ENCODE measurements at regions not wholly inside any gene's neighbourhood (a gene's known extent, or its start where the extent isn't known, plus 50 kb on each side); places are given as distances from the start of the nearest gene placed in this dataset.

DNA sequence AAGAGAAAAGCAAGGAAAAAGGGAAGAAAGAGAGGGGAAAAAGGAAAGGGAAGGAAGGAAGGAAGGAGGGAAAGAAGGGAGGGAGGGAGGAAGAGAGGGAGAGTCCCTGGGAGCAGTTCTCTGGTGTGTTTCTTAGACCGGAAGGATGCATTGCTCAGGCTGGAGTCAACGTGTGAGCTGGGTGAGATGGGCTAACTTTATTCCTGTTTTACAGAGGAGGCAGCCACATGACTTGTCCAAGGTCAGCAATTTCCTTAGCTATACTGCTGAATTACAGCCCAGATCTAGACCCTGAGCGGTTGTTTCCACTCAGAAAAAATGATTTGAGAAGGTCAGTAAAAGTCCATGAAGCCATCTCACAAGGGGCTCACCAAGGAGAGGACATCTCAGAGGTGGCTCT is 86.6 kb upstream of the APCDD1 start:
- Mint-ChIP-seq H3K4me3 (no peak overlapping the region), H3K27ac (no peak overlapping the region), H3K4me1 (ENCODE audit: unreplicated experiment) (peaks cover 26% of the 10 kb centered on the region), H3K27me3 (no peaks in the 10 kb centered on the region), H3K36me3 (no peaks in the 10 kb centered on the region), H3K9me3 (no peaks in the 10 kb centered on the region)
- TF ChIP-seq, protein P1, sequence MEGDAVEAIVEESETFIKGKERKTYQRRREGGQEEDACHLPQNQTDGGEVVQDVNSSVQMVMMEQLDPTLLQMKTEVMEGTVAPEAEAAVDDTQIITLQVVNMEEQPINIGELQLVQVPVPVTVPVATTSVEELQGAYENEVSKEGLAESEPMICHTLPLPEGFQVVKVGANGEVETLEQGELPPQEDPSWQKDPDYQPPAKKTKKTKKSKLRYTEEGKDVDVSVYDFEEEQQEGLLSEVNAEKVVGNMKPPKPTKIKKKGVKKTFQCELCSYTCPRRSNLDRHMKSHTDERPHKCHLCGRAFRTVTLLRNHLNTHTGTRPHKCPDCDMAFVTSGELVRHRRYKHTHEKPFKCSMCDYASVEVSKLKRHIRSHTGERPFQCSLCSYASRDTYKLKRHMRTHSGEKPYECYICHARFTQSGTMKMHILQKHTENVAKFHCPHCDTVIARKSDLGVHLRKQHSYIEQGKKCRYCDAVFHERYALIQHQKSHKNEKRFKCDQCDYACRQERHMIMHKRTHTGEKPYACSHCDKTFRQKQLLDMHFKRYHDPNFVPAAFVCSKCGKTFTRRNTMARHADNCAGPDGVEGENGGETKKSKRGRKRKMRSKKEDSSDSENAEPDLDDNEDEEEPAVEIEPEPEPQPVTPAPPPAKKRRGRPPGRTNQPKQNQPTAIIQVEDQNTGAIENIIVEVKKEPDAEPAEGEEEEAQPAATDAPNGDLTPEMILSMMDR (conservative IDR thresholded peaks at IDR 0.05), result no peak
- no peak for DNase-seq (ENCODE audit: extremely low spot score, unreplicated experiment)

DNA sequence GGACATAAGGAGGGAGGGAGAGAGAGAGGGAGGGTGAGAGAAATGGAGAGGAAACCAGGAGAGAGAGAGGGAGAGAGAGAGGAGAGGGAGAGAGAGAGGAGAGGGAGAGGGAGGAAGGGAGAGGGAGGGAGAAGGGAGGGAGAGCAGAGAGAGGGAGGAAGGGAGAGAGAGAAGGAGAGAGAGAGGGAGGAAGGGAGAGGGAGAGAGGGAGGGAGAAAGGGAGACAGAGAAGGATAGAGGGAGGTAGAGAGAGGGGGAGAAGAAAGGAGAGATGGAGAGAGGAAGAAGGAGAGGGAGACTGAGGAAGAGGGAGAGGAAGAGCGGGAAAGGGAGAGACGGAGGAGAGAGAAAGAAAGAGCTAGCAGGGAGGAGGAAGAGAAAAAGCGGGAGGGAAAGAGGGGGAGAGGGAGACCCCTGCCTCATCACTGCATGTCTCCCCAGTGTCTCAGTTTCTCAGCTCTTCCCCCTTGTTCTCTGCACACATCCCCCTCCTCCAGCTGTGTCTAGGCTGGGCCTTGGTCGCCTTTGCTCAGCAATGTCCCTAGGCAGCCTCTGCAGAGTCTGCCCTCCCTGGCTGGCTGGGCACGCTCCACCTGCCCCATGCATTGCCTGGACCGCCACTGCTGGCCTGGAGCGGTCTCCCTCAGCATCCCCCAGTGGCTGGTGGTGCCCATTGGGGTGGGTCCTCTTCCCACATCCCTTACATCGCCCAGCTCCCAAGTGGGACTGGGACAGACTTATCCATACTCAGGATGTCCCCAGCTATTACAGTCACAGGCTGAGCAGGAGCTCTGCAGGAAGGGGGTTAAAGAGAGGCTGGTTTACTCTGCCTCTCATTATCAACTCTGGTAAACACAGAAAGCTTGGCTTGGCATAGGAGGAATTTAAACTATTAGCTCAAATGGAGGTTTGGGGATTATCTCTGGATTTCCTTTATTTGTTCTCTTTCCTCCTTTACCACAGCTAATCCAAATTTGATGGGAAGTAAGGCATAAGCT is 85.7 kb upstream of the APCDD1 start:
- Mint-ChIP-seq H3K9me3 (no peaks in the 10 kb centered on the region), H3K4me3 (no peak overlapping the region), H3K36me3 (no peaks in the 10 kb centered on the region), H3K27me3 (no peaks in the 10 kb centered on the region), H3K27ac (no peak overlapping the region), H3K4me1 (ENCODE audit: unreplicated experiment) (peaks cover 27% of the 10 kb centered on the region)
- TF ChIP-seq, protein P1 (conservative IDR thresholded peaks at IDR 0.05), result no peak
- no peak for DNase-seq (ENCODE audit: extremely low spot score, unreplicated experiment)

DNA sequence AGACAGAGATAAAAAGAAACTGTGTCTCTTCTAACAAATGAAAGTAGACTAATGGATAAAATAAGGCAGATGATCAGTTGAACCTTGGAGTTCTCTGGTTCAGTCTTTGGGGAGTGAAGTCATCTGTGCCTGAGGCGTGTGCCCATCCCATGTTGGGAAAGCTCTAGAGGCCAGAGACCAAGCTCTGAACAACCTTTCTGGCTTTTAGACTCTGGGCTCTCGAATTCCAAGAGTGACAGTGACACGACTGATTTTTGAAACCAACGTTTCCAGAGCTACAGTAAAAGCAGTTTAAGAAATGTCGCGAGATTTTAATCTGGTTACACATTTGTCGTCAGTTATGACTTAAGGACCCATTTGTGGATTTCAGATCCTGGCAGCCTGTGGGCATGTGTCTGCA is 83.7 kb upstream of the APCDD1 start:
- Mint-ChIP-seq H3K9me3 (no peaks in the 10 kb centered on the region), H3K36me3 (no peaks in the 10 kb centered on the region), H3K4me1 (ENCODE audit: unreplicated experiment) (peaks cover 32% of the 10 kb centered on the region), H3K27ac (no peak overlapping the region), H3K27me3 (no peaks in the 10 kb centered on the region), H3K4me3 (no peak overlapping the region)
- TF ChIP-seq, protein P1 (conservative IDR thresholded peaks at IDR 0.05), result no peak
- no peak for DNase-seq (ENCODE audit: extremely low spot score, unreplicated experiment)

DNA sequence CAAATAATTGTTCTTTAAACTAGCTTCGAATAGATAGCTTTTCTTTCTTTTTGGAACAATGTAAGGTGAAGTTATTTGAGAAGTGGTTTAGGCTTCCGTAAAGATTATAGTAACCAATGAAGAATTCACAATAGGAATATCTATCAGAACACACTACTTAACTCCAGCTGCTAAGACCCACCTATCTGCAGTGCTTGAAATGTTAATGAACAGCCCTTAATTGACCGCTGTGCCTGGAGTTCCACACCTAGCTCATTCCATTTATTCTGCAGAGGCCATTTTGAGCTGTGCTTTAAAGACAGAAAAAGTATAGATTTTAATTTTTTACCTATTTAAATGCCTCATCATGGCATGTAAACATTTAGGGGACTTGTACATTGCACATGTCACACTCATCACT is 83.3 kb upstream of the APCDD1 start:
- no peaks in the 10 kb centered on the region for H3K9me3 Mint-ChIP-seq
- H3K4me3 Mint-ChIP-seq, result no peak overlapping the region
- no peaks in the 10 kb centered on the region for H3K27me3 Mint-ChIP-seq
- no peak overlapping the region for H3K27ac Mint-ChIP-seq
- no peak for DNase-seq (ENCODE audit: extremely low spot score, unreplicated experiment)
- H3K4me1 Mint-ChIP-seq (ENCODE audit: unreplicated experiment), result peaks cover 33% of the 10 kb centered on the region
- TF ChIP-seq, protein P1 (conservative IDR thresholded peaks at IDR 0.05), result no peak
- no peaks in the 10 kb centered on the region for H3K36me3 Mint-ChIP-seq

DNA sequence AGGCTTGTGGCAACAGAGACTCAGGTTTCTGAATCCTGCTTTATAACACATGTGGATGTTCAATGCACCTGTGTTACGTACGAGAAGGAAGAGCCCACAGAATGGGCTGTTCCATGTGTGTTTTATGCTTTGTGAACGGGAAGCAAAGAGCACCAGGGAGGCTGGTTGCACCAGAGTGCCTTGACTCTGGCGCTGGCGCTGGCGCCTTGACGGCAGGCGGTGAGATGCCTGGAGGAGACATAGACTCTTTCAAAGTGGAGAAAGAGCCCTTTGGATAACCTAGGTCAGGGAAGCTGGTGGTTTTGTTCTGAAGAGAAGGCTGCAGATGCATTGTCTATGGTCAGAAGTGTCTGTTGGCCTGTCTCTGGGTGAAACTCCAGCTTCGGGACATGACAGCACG is 80.2 kb upstream of the APCDD1 start:
- Mint-ChIP-seq H3K4me3 (no peak overlapping the region), H3K27me3 (no peaks in the 10 kb centered on the region), H3K9me3 (no peaks in the 10 kb centered on the region), H3K27ac (peak overlapping the region; percentile 86), H3K4me1 (ENCODE audit: unreplicated experiment) (peaks cover 52% of the 10 kb centered on the region), H3K36me3 (no peaks in the 10 kb centered on the region)
- TF ChIP-seq, protein P1 (conservative IDR thresholded peaks at IDR 0.05), result no peak
- no peak for DNase-seq (ENCODE audit: extremely low spot score, unreplicated experiment)

All from type B pancreatic cell (in vitro differentiated cells).